ENCODE measurements at regions not wholly inside any gene's neighbourhood (a gene's known extent, or its start where the extent isn't known, plus 50 kb on each side); places are given as distances from the start of the nearest gene placed in this dataset.

DNA sequence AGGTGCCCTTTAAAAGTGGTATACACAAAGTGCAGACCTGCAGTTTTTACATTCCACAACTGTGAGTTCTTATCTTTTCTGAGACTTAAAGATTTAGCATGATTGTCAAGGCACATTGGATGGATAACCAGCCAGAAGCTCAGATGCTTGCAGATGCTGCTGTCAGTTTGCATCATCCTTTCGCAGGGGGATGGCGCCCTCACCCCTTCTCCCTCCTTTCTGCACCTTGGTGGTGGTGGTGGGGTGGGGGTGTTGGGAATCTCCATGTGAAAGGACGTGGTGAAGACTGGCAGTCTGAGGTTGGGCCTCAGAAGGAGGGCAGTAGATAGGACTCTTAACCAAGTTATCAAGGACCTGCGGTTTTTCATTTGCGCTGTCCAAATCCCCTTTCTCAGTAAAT lies 309.6 kb upstream of the SEMA6D start:
- Histone ChIP-seq H2AFZ (ENCODE audit: low read length) (no peak overlapping the region), H3K27ac (ENCODE audit: low read length) (no peak overlapping the region), H3K27me3 (ENCODE audit: low read length) (no peaks in the 10 kb centered on the region), H3K4me1 (ENCODE audit: insufficient read depth, low read length) (no peaks in the 10 kb centered on the region), H3K79me2 (ENCODE audit: low read length) (no peaks in the 10 kb centered on the region), H3K4me2 (ENCODE audit: low read length) (no peak overlapping the region), H3K9ac (ENCODE audit: low read length) (no peak overlapping the region), H4K20me1 (ENCODE audit: low read length) (no peaks in the 10 kb centered on the region), H3K4me3 (ENCODE audit: low read length) (no peak overlapping the region), H3K9me2 (replicated peaks; ENCODE audit: low read length) (no peaks in the 10 kb centered on the region), H3K36me3 (ENCODE audit: low read depth, low read length) (no peaks in the 10 kb centered on the region), H3F3A (ENCODE audit: low read length, unreplicated experiment) (no peaks in the 10 kb centered on the region), H3K9me3 (ENCODE audit: low read length) (no peaks in the 10 kb centered on the region)
- BruUV-seq (replicated peaks): no TSS peak
- no peak for ATAC-seq
- intact Hi-C loops (cut with micrococcal nuclease): no loop called here
- no peak for DNase-seq
- TF ChIP-seq CTCF (conservative IDR thresholded peaks at IDR 0.05; ENCODE audit: low read depth, low read length) (no peak), EZH2 (IDR thresholded peaks at IDR 0.05; ENCODE audit: low read length, unreplicated experiment) (no peak), EZH2phosphoT487 (IDR thresholded peaks at IDR 0.05; ENCODE audit: borderline replicate concordance, low read length) (no peak)
- ChIA-PET POLR2A (ENCODE audit: unreplicated experiment) (no interaction called here), CTCF (no interaction called here)

GRCh38 chr15:47409038-47409437 lies 308.3 kb upstream of the SEMA6D start:
- BruUV-seq (replicated peaks): no TSS peak
- ATAC-seq: no peak
- no peak overlapping the region for H3K4me3 ChIP-seq (ENCODE audit: low read length)
- no peaks in the 10 kb centered on the region for H3K79me2 ChIP-seq (ENCODE audit: low read length)
- no peaks in the 10 kb centered on the region for H3K27me3 ChIP-seq (ENCODE audit: low read length)
- no peak for DNase-seq
- H3F3A ChIP-seq (ENCODE audit: low read length, unreplicated experiment): no peaks in the 10 kb centered on the region
- no peak overlapping the region for H2AFZ ChIP-seq (ENCODE audit: low read length)
- TF ChIP-seq CTCF (conservative IDR thresholded peaks at IDR 0.05; ENCODE audit: low read depth, low read length) (no peak), EZH2 (IDR thresholded peaks at IDR 0.05; ENCODE audit: low read length, unreplicated experiment) (no peak), EZH2phosphoT487 (IDR thresholded peaks at IDR 0.05; ENCODE audit: borderline replicate concordance, low read length) (no peak)
- intact Hi-C loops (cut with micrococcal nuclease): no loop called here
- H3K4me1 ChIP-seq (ENCODE audit: insufficient read depth, low read length): no peaks in the 10 kb centered on the region
- no peaks in the 10 kb centered on the region for H3K9me3 ChIP-seq (ENCODE audit: low read length)
- CTCF ChIA-PET: no interaction called here
- H3K9ac ChIP-seq (ENCODE audit: low read length): no peak overlapping the region
- no peaks in the 10 kb centered on the region for H3K9me2 ChIP-seq (replicated peaks; ENCODE audit: low read length)
- H4K20me1 ChIP-seq (ENCODE audit: low read length): no peaks in the 10 kb centered on the region
- H3K36me3 ChIP-seq (ENCODE audit: low read depth, low read length): no peaks in the 10 kb centered on the region
- no peak overlapping the region for H3K27ac ChIP-seq (ENCODE audit: low read length)
- H3K4me2 ChIP-seq (ENCODE audit: low read length): no peak overlapping the region
- POLR2A ChIA-PET (ENCODE audit: unreplicated experiment): interaction anchor here (0.6 kb wide), 1 partner anchor 433 kb away, joined by 4 read pairs; no protein-coding TSS in a partner anchor

DNA sequence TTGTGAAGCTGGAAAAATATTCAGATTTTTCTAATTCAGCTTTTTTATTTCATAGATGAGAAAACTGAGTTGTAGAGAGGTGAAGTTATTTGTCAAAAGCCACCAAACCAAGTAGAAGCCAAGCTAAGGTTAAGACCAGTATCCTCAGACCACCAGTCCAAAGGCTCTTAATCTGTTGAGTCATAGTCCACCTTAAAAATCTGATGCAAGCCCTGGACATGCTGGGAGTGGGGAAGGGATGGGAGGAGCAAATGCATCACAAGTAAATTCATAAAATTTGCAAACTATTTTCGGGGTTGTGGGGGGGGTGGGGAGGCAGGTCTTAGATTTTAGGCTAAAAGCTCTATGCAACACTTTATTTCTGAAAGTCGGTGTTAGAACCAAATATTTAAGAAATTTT lies 307.7 kb upstream of the SEMA6D start:
- intact Hi-C loops (cut with micrococcal nuclease): no loop called here
- no peaks in the 10 kb centered on the region for H3K9me2 ChIP-seq (replicated peaks; ENCODE audit: low read length)
- no peaks in the 10 kb centered on the region for H3K9me3 ChIP-seq (ENCODE audit: low read length)
- H3K27me3 ChIP-seq (ENCODE audit: low read length): no peaks in the 10 kb centered on the region
- H3K9ac ChIP-seq (ENCODE audit: low read length): no peak overlapping the region
- no peaks in the 10 kb centered on the region for H3K79me2 ChIP-seq (ENCODE audit: low read length)
- no peak overlapping the region for H3K4me2 ChIP-seq (ENCODE audit: low read length)
- H3K4me3 ChIP-seq (ENCODE audit: low read length): no peak overlapping the region
- no TSS peak for BruUV-seq (replicated peaks)
- ChIA-PET CTCF (no interaction called here), POLR2A (ENCODE audit: unreplicated experiment) (no interaction called here)
- no peaks in the 10 kb centered on the region for H3K36me3 ChIP-seq (ENCODE audit: low read depth, low read length)
- H3K27ac ChIP-seq (ENCODE audit: low read length): no peak overlapping the region
- H4K20me1 ChIP-seq (ENCODE audit: low read length): no peaks in the 10 kb centered on the region
- H3K4me1 ChIP-seq (ENCODE audit: insufficient read depth, low read length): no peaks in the 10 kb centered on the region
- no peaks in the 10 kb centered on the region for H3F3A ChIP-seq (ENCODE audit: low read length, unreplicated experiment)
- no peak for ATAC-seq
- TF ChIP-seq EZH2 (IDR thresholded peaks at IDR 0.05; ENCODE audit: low read length, unreplicated experiment): no peak
- TF ChIP-seq EZH2phosphoT487 (IDR thresholded peaks at IDR 0.05; ENCODE audit: borderline replicate concordance, low read length): no peak
- TF ChIP-seq CTCF (conservative IDR thresholded peaks at IDR 0.05; ENCODE audit: low read depth, low read length): no peak
- H2AFZ ChIP-seq (ENCODE audit: low read length): no peak overlapping the region
- DNase-seq: no peak

All from PC-3 (cell line).